ENCODE measurements at regions not wholly inside any gene's neighbourhood (a gene's known extent, or its start where the extent isn't known, plus 50 kb on each side); places are given as distances from the start of the nearest gene placed in this dataset.
"Not testable (repeated sequence)": the region's sequence is repeated elsewhere in the genome, so short reads cannot be mapped to it uniquely, and the experiment has no call there.

DNA sequence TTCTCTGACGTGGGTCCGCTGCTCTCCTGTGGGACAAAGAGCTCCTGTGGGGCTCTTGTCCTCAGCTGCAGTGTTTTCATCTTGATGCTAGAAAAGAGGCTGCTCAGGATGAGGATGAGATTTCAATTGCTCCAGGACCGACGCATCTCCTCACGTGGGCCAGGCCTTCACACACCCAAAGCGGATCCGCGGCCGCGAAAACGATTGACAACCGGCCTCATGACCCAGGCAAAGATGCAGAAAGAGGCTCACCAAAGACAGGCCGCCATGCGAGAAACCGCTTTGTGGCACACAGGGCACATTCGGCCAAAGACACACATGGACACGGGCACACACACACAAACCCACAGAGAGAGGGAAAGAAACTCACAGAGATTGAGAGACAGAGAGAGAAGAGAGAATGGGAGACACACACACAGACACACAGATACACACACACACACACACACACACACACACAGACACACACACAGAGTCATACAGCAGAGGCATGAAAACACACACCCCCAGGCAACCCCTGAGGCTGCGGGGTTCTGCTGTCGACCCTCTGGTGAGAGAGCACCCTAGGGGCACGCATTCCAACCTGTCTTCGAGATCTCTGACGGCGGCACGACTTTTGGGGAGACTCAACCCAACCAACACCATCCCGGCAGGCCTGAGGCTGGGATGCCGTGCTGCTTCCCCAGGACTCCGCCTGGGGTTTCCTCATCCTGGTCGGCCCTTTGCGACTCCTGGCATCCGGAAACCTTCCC is 168.5 kb upstream of the ZNF337 start:
- not testable (repeated sequence) for DNase-seq (ENCODE audit: low read depth in 2 of 2)

DNA sequence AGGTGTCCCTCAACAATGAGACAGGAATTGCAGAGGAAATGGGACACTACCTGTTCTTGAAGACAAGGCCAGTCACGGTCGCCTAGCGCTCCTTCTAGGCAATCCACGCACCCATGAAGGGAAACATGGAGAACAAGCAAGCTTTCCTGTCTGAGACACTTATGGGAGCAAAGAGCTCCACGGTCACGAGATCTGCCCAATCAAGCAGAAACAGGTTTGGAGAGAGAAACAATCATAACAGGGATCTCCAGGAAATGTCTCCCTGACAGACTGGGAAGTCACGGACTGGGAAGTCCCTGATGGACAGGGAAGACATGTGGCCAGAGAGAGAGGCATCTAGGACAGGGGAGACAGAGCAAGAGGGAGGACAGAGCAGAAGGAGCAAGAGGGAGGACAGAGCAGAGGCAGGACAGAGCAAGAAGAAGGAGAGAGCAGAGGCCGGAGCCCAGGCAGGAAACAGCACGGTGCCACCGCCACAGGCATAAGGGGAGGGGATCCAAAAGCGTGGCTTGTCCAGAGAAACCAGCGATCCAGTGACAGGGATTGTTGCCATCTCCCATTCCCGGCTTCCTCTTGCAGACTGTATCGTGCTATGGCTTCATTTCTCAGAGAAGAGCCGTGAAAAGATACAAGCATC is 167.8 kb upstream of the ZNF337 start:
- no peak for DNase-seq (ENCODE audit: low read depth in 2 of 2)

DNA sequence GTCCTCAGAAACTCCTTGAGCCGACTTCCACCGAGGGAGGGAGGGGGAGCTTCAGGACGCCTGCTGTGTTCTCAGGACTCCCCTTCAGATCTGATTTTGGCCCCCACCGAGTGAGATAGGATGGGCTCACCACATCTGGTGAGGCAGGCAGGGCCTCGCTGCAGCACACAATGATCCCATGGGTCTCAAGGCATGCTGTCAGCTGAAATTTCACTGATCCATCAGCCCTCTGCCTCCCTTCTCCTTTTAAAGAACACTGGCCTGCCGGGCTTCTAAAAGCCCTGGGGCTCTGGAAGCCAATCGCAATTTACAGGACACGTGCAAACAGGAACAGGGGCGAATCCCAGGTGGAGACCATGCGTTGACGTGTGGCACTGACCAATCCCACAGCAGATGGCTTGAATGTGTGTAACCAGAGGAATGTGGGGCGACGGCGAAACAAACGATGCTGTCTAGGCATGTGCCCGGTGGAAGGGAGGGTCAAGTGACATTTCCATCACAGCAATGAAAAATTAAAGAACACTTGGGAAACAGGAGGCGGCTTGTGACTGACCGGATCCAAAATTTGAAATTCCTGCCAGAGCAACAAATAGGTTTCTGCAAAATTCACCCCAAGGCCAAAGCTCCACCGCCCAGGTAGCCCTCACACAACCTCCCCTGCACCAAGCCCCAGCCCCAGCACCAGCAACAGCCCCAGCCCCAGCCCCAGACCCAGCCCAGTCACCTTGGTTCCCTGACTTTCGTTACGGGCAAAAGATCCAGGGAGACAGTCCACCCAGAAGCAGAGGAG is 167.1 kb upstream of the ZNF337 start:
- DNase-seq (ENCODE audit: low read depth in 2 of 2): no peak

DNA sequence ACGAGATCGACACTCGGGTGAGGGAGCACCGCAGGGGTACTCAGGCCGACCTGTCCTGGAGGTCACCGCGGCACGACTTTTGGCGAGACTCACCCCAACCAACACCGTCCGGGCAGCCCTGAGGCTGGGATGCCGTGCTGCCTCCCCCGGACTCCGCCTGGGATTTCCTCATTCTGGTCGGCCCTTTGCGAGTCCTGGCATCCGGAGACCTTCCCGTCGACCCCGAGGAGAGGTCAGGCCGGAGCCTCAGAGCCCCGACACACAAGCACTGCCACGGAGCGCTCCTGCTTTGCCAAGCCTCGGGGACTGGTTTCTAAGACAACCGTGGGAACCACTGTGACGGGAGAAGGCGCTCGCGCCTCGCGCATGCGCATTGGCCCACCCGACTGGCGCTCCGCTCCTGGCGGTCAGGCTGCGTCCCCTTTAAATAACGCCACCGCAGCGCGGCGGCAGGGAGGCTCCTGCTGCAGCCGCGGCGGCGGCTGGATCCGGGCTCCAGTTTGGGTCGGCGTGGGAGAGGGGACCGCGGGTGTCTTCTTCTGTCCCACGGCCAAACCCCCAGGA is 166.4 kb upstream of the ZNF337 start:
- peak; percentile 76 to 81 for DNase-seq (ENCODE audit: low read depth in 2 of 2)

DNA sequence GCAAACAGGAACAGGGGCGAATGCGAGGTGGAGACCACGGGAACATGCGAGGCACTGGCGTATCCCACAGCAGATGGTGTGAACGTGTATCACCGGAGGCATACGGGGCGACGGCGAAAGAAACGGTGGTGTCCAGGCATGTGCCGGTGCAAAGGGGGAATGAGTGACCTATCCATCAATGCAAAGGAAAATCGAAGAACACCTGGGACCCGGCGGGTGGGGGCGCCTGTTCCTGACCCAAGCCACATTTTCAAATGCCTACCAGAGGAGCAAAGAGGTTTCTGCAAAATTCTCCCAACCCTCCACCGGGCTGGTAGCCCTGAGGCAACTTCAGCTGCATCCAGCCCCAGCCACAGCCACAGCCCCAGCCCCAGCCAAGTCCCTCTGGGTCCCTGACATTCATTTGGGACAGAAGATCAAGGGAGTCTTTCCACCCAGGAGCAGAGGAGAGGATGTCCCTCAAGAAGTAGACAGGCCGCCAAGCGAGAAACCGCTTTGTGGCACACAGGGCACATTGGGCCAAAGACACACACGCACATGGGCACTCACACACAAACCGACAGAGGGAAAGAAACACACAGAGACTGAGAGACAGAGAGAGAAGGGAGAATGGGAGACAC is 164.0 kb upstream of the ZNF337 start:
- DNase-seq (ENCODE audit: low read depth in 2 of 2): no peak

DNA sequence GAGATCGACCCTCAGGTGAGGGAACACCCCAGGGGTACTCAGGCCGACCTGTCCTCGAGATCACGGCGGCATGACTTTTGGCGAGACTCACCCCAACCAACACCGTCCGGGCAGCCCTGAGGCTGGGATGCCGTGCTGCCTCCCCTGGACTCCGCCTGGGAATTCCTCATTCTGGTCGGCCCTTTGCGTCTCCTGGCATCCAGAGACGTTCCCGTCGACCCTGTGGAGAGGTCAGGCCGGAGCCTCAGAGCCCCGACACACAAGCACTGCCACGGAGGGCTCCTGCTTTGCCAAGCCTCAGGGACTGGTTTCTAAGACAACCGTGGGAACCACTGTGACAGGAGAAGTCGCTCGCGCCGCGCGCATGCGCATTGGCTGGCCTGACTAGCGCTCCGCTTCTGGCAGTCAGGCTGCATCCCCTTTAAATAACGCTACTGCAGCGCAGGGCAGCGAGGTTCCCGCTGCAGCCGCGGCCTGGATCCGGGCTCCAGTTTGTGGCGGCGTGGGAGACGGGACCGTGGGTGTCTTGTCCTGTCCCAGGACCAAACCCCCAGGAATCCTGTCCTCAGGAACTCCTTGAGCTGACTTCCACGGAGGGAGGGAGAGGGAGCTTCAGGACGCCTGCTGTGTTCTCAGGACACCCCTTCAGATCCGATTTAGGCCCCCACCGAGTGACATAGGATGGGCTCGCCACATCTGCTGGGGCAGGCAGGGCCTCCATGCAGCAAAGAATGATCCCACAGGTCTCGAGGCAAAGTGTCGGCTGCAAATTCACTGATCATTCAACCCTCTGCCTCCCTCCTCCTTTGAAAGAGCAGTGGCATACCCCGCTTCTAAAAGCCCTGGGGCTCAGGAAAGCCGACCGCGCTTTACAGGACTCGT is 163.2 kb upstream of the ZNF337 start:
- peak; percentile 54 to 79 for DNase-seq (ENCODE audit: low read depth in 2 of 2)

DNA sequence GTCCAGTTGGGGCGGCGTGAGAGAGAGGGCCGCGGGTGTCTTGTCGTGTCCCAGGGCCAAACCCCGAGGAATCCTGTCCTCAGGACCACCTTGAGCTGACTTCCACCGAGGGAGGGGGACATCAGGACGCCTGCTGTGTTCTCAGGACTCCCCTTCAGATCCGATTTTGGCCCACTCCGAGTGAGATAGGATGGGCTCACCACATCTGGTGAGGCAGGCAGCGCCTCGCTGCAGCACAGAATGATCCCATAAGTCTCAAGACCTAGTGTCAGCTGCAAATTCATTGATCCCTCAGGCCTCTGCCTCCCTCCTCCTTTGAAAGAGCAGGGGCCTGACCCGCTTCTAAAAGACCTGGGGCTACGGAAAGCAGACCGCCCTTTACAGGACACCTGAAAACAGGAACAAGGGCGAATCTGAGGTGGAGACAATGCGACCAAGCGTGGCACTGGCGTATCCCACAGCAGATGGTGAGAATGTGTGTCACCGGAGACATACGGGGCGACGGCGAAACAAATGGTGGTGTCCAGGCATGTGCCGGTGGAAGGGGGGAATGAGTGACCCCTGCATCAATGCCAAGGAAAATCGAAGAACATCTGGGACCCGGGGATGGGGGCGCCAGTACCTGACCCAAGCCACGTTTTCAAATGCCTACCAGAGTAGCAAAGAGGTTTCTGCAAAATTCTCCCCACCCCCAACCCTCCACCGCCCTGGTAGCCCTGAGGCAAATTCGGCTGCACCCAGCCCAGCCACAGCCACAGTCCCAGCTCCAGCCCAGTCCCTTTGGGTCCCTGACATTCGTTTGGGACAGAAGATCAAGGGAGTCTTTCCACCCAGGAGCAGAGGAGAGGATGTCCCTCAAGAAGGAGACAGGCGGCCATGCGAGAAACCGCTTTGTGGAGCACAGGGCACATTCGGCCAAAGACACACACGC is 162.1 kb upstream of the ZNF337 start:
- DNase-seq (ENCODE audit: low read depth in 2 of 2): no peak

DNA sequence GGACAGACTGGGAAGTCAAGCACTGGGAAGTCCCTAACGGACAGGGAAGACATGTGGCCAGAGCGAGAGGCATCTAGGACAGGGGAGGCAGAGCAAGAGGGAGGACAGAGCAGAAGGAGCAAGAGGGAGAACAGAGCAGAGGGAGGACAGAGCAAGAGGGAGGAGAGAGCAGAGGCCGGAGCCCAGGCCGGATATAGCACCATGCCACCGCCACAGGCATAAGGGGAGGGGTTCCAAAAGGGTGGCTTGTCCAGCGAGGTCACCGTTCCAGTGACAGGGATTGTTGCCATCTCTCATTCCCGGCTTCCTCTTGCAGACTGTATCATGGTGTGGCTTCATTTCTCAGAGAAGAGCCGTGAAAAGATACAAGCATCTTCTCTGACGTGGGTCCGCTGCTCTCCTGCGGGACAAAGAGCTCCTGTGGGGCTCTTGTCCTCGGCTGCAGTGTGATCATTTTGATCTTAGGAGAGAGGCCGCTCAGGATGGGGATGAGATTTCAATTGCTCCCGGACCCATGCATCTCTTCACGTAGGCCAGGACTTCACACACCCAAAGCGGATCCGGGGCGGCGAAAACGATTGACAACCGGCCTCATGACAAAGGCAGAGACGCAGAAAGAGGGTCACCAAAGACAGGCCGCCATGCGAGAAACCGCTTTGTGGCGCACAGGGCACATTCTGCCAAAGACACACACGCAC is 160.6 kb upstream of the ZNF337 start:
- DNase-seq (ENCODE audit: low read depth in 2 of 2): not testable (repeated sequence)

DNA sequence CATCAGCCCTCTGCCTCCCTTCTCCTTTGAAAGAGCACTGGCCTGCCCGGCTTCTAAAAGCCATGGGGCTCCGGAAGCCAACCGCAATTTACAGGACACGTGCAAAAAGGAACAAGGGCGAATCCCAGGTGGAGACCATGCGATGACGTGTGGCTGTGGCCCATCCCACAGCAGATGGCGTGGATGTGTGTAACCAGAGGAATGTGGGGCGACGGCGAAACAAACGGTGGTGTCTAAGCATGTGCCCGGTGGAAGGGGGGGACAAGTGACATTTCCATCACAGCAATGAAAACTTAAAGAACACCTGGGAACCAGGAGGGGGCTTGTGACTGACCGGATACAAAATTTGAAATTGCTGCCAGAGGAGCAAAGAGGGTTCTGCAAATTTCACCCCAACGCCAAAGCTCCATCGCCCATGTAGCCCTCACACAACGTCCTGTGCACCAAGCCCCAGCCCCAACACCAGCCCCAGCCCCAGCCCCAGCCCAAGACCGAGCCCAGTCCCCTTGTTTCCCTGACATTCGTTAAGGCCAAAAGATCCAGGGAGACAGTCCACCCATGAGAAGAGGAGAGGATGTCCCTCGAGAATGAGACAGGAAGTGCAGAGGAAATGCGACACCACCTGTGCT is 159.7 kb upstream of the ZNF337 start:
- no peak for DNase-seq (ENCODE audit: low read depth in 2 of 2)

DNA sequence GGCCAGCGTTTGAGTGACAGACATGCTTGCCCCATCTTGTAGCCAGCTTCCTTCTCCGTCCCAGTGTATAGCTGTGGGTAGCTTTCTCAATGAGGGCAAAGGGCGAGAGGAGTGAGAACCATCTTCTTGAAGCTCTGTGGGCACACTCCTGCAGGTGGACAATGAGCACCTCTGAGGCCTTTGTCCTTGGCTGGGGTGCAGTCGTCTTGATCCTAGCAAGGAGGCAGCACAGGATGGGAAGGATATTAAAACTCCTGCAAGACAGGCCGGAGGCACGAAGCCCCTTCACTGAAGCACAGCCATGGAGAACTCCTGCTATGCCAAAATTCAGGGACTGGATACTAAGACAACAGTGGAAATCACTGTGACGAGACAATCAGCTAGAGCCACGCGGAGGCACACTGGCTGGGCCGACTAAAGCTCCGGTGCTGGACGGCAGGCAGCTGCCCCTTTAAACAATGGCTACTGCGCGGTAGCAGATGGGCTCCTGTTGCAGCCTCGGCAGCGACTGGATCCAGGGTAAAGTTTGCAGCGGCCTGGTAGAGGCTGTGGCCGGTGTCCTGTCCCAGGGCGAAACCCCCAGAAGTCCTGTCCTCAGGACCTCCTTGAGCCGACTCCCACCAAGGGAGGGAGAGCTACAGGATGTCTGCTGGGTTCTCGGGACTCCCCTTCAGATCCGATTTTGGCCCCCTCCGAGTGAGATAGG is 159.0 kb upstream of the ZNF337 start:
- DNase-seq (ENCODE audit: low read depth in 2 of 2): not testable (repeated sequence)

DNA sequence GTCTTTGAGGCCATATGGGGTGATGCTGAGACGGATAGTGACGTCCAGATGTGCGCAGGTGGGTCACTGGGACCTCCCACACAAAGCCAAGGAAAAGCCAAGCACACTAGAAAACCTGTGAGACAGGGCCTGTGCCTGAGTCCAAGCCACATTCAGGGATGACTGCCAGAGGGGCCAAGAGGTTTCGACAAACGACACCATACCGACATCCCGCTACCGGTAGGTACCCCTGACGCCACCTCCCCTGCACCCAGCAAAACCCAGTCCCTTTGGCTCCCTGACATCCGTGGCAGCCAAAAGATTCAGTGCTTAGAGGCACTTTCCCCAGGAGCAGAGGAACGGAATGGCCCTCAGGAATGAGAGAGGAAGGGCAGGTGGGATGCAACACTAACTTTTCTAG is 158.0 kb upstream of the ZNF337 start:
- not testable (repeated sequence) for DNase-seq (ENCODE audit: low read depth in 2 of 2)

DNA sequence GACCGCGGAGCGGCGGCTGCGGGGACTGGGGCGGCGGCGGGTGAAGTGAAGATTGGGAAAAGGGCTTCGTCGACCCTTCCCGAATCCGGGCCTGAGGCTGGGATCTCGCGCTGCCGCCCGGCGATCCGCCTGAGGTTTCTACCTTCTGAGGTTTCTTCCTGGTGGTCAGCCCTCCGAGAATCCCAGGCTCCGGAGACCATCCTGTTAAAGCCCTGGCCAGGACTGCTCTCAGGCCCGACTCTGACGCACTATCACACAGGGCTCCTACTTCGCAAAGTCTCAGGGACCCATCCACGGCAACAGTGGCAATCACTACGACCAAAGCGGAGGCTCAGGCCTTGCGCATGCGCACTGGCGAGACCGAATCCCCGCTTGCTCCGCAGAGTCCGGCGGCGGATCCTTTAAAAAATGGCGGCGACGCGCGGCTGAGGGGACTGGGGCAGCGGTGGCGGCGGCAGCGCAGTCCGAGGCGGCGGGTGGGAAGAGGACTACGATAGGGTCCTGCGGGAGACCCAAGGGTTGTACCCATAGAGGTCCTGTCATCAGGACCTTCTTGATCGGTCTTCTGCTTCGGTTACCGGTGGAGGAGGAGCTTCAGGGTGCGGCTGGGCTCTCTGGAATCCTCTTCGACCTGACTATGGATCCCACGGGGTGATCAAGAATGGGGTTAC is 157.2 kb upstream of the ZNF337 start:
- peak; percentile 66 to 76 for DNase-seq (ENCODE audit: low read depth in 2 of 2)

DNA sequence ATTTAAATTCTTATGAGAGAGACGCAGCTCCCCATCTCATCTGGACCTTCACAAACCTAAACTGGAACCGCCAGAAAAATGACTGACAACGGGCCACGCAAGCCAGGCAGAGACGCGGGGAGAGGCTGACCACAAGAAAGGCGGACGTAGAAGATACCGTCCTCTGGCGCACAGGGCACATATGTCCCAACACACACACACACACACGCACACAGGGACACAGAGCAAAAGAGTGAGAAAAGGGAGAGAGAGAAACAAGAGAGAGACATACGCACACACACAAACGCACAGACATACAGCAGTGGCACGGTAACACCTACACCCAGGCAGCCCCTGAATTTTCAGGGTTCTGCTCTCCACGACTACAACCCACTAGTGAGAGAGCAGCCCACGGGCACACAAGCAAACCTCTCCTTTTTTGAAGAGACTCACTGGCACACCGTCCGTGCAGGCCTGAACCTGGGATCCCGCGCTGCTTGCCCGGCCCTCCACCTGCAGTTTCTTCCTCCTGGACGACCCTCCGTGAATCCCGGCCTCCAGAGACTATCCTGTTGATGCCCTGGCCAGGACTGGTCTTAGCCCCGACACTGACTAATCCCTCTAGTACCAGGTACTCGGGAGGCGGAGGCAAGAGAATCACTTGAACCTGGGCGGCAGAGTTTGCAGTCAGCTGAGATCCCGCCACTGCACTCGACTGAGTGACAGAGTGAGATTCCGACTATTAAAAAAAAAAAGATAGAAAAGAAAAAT is 156.5 kb upstream of the ZNF337 start:
- not testable (repeated sequence) for DNase-seq (ENCODE audit: low read depth in 2 of 2)

DNA sequence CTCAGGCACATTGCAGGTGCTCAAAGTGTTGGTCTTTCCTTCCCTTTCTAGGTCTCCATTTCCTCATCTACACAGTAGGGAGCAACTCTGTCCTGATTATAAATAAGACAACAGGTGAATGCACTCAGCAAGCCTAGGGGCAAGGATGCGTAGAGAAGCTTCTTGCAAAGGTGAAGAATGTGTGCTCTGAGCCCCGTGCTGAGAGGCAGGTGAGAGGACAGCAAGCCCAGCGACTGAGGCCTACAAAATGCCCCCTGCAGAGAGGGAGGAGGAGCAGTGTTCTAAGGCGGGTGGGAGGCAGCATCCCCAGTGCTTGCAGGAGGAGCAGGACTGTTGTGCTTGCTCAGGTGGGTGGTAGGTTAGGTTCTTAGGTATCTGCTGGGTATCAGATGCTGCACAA is 153.5 kb upstream of the ZNF337 start:
- not testable (repeated sequence) for DNase-seq (ENCODE audit: low read depth in 2 of 2)

DNA sequence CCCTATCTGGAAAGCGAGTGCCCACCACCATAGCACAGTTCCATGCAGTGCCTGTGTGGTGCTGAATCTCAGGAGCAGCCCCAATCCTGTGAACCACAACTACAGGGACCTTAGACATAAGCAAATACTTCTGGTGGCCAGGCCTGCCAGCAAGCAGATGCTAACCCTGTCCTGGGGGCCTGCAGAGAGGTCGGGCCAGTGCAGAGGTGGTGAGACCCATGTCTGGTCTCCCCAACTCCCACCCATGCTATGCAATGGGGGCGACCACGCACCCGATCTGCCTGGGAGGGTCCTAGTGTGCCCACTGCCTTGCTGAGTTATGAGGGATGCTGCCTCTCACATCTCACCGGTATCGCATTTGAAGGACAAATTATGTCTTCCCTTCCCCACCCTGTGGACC is 151.6 kb upstream of the ZNF337 start:
- no peak for DNase-seq (ENCODE audit: low read depth in 2 of 2)

DNA sequence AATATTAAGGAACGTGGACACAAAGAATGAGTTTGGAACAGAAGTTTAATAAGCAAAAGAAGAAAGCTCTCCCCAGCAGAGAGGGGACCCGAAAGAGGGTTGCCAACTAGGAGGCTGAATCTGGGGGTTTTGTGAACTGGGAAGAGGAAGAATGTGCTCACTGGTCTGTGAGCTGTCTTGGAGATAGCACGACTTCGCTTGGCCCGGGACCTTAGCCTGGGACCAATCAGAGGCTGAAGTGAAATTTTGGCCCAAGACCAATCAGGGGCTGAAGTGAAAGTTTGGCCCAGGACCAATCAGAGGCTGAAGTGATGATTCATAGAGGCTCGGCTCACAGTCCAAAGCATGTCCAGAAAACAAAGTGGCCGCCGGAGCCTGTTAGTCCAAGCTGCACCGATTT is 148.0 kb upstream of the ZNF337 start:
- not testable (repeated sequence) for DNase-seq (ENCODE audit: low read depth in 2 of 2)

DNA sequence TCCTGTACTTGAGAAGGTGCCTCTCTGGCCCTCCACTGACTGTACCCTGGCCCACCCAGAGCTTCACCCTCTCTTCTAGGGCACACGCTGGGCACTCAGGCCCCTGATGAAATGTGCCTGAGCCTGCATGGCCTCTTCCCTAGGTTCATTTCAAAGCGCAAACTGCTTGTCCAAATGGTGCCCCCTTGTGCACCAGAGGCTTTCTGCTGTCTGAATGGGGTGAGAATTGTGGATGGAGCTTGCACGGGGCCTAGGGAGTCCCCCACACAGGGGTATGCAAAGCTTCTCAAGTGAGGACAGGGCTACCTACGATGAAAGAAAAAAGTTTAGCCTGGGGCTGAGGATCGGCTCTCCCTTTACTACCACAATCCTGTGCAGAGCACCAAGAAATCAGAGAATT is 116.9 kb upstream of the ZNF337 start:
- not testable (repeated sequence) for DNase-seq (ENCODE audit: low read depth in 2 of 2)
